ENCODE measurements at regions not wholly inside any gene's neighbourhood (a gene's known extent, or its start where the extent isn't known, plus 50 kb on each side); places are given as distances from the start of the nearest gene placed in this dataset.

- TF ChIP-seq CTCF (IDR thresholded peaks at IDR 0.05) (no peak), POLR2A (IDR thresholded peaks at IDR 0.05) (no peak)
Observed at GRCh38 chr20:50350510-50351249, 159.5 kb upstream of the PTPN1 start.
